T-helper 9 cell (primary cell): ENCODE measurements at regions not wholly inside any gene's neighbourhood (a gene's known extent, or its start where the extent isn't known, plus 50 kb on each side); places are given as distances from the start of the nearest gene placed in this dataset.

Source experiments
- DNase-seq: peaks from one replicate; pipeline ENCODE4 v3.0.0-alpha.2; 2020

DNA sequence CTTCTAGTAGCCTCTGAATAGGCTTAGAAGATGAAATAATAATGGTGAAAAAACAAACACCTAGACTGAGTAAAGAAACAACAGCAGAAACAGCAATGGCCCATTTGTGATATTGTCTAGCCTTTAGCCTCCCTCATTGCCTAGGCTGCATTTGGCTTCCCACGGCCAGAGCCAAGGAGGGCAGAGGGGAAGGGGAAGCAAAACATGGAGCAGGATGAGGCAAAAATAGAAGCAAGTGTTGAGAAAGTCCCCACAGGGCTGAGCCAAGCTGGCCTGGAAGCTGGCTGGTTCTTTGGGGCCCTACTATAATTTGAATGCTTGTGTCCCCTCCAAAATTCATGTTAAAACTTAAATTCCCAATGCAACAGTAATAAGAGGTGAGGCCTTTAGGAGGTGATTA lies 60.2 kb upstream of the KSR1 start:
- DNase-seq = no peak

DNA sequence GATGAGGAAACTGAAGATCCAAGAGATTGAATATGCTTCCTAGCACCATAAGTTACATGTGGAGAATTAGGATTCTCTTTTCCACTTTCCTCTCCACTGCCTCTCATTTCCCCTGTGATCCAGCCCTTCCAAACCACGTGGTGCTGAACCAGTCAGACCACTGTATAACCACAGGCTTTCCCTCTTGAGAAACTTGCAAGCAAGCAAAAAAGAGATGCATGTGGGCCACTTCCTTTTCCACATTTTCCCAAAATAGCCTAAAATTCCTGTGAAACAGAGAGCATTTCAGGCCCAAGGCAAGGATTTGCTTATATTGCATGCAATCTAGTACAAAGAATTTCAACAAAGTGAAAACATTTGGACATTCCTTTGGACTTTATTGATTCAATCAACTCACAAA lies 59.3 kb upstream of the KSR1 start:
- DNase-seq = no peak

GRCh38 chr17:27398691-27399090 lies 57.6 kb upstream of the KSR1 start:
- no peak for DNase-seq

GRCh38 chr17:27400991-27401390 lies 55.3 kb upstream of the KSR1 start:
- DNase-seq = no peak

- DNase-seq = no peak
These were observed 53.3 kb upstream of the KSR1 start for GRCh38 chr17:27402943-27403342.

GRCh38 chr17:27403480-27404005 lies 52.7 kb upstream of the KSR1 start:
- no peak for DNase-seq

- no peak for DNase-seq
These were observed 51.6 kb upstream of the KSR1 start for GRCh38 chr17:27404676-27405075.
